HG02623 (cell line): ENCODE measurements at regions not wholly inside any gene's neighbourhood (a gene's known extent, or its start where the extent isn't known, plus 50 kb on each side); places are given as distances from the start of the nearest gene placed in this dataset.

ENCODE experiments used
- ATAC-seq: cut with Tn5 transposase; IDR thresholded peaks from one replicate; pipeline ENCODE4 v1.9.1; 2021; ENCODE audit warnings: moderate library complexity; ENCODE audit not compliant: unreplicated experiment

DNA sequence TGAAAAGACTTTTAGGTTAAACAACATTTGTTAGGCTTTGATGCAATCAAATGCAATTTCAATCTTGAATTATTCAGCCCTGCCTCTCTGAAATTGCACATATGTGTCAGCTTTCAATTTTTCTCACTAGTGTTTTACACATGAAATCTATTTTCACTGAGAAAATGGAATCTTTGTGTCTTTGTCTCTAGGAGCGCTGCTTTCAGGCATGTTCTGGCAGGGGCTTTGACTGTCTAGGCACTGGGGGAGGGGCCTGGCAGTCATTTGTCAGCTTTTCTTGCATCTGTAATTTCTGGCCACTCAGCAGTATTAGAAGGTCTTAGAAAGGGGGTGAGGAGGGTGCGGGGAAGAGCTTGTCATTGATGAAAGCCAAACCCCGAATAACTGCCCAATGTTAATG is 264.4 kb downstream of the PTPRC start:
- no peak for ATAC-seq

DNA sequence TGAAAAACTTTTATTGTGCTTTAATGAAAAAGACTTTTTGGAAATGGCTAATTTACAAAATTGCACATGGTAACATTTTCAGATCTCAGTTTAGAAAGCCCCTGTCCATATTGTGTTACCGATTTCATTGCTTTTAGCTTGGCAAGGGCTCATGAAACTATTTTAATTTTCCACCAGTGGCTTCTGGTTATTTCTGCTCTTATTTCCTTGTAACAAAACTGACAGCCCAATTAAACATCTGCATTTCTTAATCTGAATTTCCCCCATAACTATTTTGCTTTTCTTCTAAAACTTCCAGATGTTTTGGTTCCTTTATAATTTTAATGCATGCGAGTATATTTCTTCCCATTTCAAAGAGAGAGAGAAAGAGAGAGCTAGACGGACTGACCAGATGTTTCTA is 264.8 kb downstream of the PTPRC start:
- no peak for ATAC-seq

DNA sequence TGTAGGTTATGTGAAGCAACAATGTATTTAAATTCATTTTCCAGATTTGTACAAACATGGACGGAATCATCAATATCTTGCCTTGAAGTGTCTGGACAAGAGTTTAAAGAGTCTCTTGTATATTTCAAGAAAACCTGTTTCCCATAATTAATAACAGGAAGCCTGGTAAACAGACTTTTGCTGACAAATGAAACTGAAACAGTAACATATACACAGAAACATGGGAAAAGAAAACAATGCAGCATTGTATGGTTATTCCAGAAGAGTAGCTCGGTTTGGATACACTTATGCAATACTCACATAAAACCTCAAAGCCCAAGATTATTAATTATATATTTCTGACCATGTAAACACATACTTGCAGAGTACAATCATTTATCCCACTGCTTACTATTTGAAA is 265.5 kb downstream of the PTPRC start:
- ATAC-seq, result no peak

DNA sequence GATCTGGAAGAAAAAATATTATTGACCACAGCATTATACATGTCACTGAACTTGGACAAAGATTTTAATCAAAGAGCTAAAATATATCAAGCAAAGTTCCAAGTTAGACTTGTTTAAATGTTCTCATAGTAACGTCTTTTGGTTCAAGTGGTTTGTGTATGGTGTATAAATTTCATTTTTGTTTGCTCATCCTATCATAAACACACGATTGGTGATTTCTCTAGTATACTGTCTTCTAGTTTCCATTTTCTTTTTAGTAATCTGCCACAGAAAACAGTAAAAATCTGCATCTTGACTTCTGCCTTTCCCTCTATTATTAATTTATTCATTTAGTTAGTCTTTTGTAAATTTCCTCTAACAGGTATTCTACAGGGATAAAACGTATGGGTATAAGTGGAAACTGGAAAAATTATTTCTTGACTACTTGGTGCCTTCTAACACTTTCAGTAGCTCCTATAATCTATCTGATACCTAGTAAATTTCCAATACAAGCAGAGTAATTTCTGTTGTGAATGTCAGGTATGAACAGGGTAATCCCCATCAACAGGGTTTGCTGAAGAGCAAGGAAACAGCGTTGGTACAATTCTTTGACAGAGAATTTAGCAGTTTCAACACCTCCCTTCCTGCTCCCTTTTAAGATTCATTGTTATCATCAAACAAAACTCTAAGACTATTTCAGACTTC is 268.0 kb downstream of the PTPRC start:
- no peak for ATAC-seq

DNA sequence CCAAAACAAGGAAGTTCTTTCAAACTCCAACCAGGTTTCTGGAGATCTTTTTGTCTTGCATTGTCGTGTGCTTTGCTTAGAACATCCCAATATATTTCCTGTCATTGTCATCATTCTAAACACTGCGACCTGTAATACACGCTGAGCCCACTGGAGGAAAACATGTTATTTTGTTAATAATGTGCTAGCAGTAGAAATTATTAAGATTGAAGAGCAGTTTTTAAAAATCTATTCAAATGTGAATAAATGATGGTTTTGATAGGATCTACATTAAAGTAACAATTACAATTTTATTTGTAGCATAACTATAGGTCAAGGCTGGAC is 268.5 kb downstream of the PTPRC start:
- no peak for ATAC-seq

DNA sequence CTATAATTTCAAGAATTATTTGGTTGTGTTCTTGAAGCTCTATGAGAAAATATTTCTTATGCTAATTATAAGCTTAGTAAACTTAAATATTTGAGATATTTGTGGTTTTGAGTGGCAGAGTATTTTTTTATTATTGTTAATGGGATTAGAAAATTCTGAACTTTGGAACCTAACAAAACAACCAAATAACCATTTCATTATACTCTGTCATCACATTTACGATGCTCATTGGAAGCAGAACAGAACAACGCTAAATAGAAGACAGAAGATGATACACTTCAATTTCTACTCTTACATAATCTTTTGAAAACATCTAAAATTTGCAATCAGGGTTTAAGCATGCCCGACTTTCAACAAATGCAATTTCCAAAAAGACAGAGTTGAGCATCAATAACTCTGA is 270.2 kb downstream of the PTPRC start:
- ATAC-seq, result no peak

DNA sequence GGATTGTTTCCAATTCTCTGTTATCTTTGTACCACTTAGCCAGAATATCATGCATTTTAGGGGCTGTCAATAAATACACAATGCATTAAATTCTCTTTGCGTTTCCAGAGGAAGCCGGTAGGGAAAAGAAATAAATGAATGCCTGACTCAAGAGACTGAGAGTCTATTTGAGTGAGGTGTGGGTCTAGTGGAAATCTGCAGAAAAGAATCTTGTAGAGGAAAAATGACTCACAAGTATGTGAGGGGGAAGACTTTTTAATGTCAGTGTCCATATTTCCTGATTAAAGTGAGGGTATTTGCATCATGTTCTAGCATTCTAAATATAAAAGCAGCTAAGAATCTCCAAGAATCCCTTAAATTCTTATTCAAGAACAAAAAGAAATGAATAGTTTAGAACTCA is 271.1 kb downstream of the PTPRC start:
- ATAC-seq, result no peak

DNA sequence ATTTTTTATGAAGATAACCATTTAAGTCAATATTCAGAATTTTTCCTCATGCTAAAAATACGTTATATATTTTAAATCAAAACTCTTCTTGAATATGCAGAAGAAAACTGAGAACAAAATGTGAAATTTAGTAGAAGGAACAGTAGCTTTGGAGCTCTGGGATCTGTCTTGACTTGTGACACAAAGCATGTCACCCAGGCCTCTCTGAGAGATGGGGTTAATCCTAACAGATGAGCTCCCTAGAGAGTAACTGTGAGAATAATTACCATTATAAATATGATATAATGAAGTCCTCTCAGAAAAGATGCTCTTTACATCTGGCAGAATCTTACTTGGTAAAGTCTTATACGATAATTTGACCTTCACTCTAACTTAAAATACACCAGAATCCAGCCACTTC is 272.0 kb downstream of the PTPRC start:
- ATAC-seq, result no peak

DNA sequence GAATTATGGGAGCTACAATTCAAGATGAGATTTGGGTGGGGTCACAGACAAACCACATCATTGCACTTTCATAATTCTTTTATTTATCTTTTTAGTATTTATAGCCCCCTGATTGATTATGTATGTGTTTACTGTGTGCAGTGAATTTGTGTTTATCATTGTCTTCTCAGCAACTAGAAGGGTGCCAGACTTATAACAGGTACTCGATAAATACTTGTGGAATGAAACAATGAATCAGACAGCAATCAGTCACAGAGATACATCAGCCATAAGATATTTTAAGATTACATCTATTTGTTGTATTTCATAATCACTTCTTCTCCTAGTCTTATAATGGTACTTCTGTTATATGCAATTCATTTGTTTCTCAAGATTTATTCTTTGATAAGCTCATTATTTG is 273.2 kb downstream of the PTPRC start:
- no peak for ATAC-seq

DNA sequence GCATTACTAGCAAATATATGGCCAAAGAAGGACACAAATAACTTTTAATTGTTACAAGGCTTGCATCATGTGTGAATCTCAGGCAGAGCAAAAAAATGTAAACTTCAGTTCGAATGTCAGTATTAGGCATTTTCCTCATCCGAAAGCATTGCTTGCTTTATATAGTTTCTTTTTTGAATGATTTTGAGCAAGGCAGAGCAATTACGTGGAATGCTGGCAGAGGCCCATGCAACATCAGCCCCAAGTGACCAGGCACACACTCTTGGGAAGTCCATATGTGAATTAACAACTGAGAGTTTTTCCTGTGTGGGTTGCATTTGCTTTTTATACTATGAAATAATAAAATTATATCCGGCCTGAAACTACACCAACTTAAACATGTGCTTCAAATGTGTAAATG is 274.8 kb downstream of the PTPRC start:
- ATAC-seq, result no peak

DNA sequence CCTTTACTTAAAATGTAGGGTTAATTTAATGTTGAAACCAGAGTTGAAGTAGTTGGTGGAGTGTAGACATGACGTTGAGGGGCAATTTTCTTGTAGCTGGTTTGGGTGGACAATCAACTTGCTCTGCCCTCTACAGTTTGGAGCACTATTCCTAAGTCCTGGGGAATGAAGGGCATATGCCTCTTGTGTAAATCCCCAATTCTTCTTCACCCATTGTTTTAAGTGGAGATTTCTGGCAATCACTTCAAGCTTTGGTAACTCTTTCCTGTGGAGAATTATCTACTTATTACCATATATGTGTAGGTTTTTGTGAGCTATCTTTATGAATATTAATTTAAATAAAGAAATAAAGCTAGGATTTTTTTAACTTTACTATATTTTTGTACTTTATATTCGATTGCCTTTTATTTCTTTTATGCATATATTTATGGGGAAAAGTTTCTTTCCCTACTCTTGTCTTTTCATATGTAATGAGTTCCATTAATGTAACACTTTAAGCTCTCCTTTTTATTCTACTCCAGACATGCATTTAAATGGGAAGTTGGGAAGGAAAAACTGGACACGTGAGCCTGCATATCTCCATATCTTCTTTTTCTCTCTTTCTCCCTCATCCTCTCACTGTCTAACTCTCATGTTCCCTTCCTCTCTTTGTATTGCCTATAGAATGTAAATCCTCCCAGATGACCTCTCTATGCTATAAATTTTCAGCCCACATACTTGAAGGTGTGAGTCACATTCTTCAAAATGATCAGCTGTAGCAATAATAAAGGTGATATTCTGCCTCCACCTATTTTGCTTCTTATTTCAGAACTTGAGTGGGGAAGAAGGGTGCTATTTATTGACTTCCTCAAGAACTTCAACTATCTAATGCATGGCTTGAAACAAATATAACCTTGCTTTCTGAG is 276.7 kb downstream of the PTPRC start:
- ATAC-seq, result no peak

DNA sequence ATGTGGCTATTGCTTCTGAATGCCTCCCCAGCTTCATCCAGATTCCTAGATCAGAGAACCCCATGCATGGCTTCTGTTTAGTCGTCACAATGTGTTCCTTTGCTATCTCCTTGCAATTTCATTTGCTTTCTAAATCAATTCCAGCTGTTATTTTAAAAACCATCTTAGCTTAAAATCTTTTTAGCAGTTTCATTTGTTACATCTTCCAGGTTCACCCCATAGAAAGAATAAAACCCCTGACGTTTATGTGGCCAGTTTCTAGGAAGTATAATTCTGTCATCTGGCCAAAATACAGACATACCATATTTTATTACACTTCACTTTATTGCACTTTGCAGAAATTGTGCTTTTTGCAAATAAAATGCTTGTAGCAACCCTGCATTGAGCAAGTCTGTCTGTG is 278.4 kb downstream of the PTPRC start:
- no peak for ATAC-seq

DNA sequence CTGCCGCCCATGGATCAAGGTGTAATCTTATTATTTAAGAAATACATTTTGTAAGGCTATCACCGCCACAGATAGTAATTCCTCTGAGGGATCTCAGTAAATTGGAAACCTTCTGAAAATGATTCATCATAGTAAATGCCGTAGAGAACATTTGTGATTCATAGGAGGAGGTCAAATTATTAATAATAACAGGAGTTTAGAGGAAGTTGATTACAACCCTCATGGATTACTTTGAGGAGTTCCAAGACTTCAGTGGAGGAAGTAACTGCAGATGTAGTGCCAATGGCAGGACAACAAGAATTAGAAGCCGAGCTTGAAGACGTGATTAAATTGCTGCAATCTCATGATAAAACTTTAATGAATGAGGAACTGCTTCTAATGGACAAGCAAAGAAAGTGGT is 280.1 kb downstream of the PTPRC start:
- no peak for ATAC-seq

DNA sequence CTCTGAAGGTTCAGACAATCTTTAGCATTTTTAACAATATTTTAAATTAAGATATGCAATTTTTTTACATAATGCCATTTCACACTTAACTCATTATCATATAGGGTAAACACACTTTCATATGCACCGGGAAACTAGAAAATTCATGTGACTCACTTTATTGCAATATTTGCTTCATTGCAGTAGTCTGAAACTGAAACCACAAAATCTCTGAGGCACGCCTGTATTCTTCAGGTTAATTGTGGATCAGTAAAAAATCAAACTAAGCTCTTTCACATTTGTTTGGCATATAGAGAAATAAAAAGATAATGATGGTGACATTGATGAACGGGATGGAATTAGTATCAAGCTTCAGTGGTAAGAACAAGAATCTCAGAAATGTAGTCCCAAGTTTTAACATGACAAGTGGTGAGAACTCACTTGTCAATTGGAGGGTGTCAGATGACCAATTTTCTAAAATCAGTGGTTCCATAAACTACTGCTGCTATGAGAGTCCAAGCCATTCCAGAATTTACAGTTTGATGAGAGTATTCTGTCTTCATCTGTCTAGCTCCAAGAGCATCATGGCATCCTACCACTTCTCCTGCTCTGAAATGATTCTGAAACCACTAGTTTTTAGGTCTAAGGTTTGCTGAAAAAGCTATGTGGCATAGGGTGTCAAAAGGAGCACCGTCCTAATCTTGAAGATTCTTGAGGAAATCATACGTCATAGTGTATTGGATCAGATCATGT is 281.0 kb downstream of the PTPRC start:
- peak; percentile 36 for ATAC-seq

DNA sequence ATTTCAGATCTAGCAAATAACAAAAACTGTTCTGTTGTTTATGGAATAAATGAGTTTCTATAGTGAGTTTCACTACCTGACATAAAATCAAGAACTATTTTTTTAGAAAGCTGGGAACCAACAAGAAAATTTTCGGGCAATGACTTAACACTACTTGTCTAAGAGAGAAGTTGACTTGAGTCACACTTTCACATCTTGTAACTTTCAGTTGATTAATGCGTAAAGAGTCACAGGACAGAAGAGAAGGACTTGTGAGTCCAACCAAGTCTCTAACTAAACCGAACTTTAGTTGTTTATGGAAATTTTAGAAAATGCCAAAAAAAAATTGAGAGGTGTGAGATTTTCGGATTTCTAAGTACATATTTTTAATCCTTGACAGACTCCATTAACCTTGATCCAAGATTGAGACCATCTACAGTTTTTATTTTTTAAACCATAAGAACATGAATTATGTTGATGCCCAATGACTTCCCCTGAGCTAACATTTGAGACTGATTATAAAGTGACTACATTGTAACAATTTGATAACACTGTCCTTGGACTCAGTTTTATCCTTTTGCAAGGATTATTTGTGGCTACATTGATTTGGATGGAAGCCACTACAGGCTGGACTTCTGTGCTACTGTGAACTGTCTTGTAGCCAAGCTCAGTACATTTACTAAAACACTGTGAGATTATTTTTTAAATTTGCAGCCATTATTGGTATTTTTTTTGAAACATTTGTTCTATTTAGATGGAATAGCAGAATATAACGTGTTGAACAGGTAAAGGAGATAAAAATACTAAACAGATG is 284.0 kb downstream of the PTPRC start:
- peak; percentile 62 for ATAC-seq

DNA sequence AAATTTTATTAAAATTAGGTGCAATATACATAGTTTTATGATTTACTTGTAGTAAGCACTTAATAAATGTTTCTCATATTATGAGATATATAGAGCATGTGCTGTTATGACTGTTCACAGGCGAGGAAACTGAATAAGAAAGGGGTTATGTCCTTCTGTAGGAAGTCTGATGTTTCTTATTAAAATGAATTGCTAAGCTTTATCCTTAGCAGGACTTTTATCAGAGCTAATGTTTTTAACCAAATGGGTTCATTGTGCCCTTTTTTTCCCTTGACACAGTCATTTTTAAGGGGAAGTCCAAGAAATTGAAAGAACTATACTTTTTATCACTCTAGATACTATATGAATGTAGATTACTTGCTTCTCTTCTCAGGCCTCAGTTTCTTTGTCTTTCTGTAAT is 285.2 kb downstream of the PTPRC start:
- no peak for ATAC-seq

DNA sequence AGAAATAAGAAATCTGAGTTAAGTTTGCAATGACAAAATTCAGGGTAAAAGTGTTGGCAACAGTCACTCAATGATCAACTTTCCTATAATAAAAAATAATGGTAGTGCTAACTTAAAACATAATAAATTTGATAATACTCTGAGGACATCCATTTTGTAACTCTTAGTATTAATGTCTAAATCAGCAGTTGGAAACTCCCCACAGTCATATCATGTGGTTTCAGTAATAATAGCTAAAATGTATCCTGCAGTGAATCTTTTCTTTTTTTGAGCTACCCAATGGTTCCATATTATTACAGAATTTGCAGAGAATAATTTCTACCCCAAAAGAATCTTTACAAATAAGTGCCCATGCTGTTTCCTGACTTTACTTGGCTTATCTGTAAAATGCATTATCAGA is 286.7 kb downstream of the PTPRC start:
- no peak for ATAC-seq

DNA sequence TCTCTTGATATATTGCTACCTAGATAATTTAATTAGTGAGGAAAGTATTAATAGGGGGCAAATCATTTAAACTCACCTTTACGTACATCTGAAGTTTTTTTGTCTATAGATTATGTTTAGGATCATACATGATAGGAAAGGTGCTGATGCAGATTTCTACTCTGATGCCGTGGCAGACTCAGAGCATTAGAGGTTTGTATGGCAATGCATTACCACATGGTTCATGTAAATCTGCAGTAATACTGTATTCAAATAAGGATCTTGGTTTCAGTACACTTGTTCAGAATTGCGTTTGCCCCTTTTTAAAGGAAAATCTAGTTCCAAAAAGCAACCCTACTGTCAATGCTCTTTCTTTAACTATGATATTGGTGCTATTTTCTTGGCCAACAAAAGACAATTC is 288.3 kb downstream of the PTPRC start:
- no peak for ATAC-seq

DNA sequence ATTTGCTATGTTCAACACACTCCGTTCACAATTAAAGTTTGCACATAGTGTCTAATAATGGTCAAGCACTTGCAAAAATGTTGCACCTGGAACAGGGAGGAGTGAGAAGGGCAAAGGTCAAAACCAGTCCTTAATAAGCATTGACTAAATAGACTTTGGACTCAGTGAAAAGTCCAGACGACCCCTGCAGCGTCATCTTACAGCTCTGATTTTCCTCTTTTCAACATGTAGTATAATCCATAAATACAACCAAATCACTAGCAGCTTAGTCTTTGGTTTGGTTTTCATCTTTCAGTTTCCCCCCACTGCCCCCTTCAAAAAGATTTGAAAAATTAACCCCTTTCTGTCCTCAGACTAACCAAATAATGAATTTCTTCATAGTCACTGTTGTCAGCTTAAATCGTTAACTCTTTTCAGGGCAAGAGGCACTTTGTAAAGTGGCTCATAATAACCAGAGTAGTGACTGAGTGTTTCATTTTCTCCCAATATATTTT is 290.3 kb downstream of the PTPRC start:
- no peak for ATAC-seq

DNA sequence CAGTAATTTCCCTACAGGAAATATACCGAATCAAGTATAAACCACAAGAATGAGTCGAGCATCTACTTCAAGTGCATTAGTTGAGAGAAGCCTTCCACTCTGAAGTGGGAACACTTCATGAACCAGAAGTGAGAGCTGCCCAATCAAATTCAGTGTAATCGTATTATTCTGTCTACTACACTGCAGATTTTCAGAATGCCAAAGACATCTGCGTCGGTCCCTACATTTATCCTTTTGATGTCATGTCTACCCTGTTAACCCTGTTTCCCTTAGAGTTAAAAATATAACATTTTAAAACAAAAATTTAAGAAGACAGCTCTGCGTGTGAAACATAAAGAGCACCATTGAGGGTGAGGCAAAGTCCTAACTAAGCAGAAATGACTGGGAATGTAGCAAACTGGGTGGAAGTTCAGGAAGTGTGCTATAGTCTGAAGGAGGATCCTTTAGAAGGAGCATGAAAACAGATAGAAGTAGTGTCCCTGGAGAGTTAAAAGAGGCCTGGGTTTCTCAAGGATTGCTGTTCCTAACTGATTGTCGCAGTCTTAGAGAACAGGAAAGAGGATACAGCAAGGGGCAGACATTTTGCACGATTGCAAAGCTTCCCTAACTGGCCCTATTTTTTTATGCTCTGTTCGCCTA is 291.2 kb downstream of the PTPRC start:
- ATAC-seq, result peak; percentile 61
